Keratinocyte (primary cell): ENCODE measurements at regions not wholly inside any gene's neighbourhood (a gene's known extent, or its start where the extent isn't known, plus 50 kb on each side); places are given as distances from the start of the nearest gene placed in this dataset.

Source experiments
- DNase-seq: peaks from one replicate; pipeline ENCODE4 v3.0.0-alpha.2; 2011; ENCODE audit warnings: low read depth, missing footprints, low spot score
- FAIRE-seq: peaks from 2 replicates; lab custom pipeline; 2011; peaks lifted over from hg19 to GRCh38; lab: Jason Lieb, UNC
- H2AFZ ChIP-seq: 2 replicates; pipeline ENCODE4 v1.6.0; 2012; ENCODE audit warnings: low read length, control low read depth, inconsistent platforms; ENCODE audit not compliant: control insufficient read depth
- H3K27ac ChIP-seq: 2 replicates; pipeline ENCODE4 v1.5.1; 2011; ENCODE audit warnings: low read length; ENCODE audit not compliant: control insufficient read depth, insufficient read depth
- H3K27me3 ChIP-seq: 3 replicates; pipeline ENCODE4 v1.6.0; 2011; ENCODE audit warnings: low read length; ENCODE audit not compliant: control insufficient read depth, insufficient read depth; ENCODE audit errors: extremely low read depth
- H3K36me3 ChIP-seq, 2 experiments: 2 replicates in 1 of 2; 3 replicates in 1 of 2; pipeline ENCODE4 v1.5.1; 2011; ENCODE audit warnings: low read length in 2 of 2, mild to moderate bottlenecking in 1 of 2; ENCODE audit not compliant: control insufficient read depth in 2 of 2, insufficient read depth in 2 of 2; ENCODE audit errors: extremely low read depth in 1 of 2
- H3K4me1 ChIP-seq: 3 replicates; pipeline ENCODE4 v1.5.1; 2011; ENCODE audit warnings: low read length; ENCODE audit not compliant: control insufficient read depth, insufficient read depth; ENCODE audit errors: extremely low read depth
- H3K4me2 ChIP-seq: 3 replicates; pipeline ENCODE4 v1.6.0; 2011; ENCODE audit warnings: low read depth, low read length; ENCODE audit not compliant: control insufficient read depth, insufficient read depth; ENCODE audit errors: extremely low read depth
- H3K4me3 ChIP-seq, 3 experiments: fragments of 200-600 bp in 1 of 3; sonication (generic) in 1 of 3; 2 replicates in 2 of 3; 3 replicates in 1 of 3; pipeline ENCODE4 v1.5.1; 2011 to 2016; ENCODE audit warnings: low read length in 3 of 3, mild to moderate bottlenecking in 3 of 3, control low read depth in 2 of 3, inconsistent platforms in 1 of 3, low read depth in 1 of 3, mixed read lengths in 1 of 3, mixed run types in 1 of 3, moderate library complexity in 1 of 3; ENCODE audit not compliant: control insufficient read depth in 2 of 3, insufficient read depth in 2 of 3; ENCODE audit errors: extremely low read depth in 1 of 3
- H3K79me2 ChIP-seq: 2 replicates; pipeline ENCODE4 v1.6.0; 2012; ENCODE audit warnings: low read length; ENCODE audit not compliant: control insufficient read depth, insufficient read depth
- H3K9ac ChIP-seq: 3 replicates; pipeline ENCODE4 v1.6.0; 2011; ENCODE audit warnings: low read length; ENCODE audit not compliant: control insufficient read depth, insufficient read depth; ENCODE audit errors: extremely low read depth
- H3K9me1 ChIP-seq: 3 replicates; pipeline ENCODE4 v1.6.0; 2011; ENCODE audit warnings: low read length; ENCODE audit not compliant: control insufficient read depth, insufficient read depth; ENCODE audit errors: extremely low read depth
- H3K9me3 ChIP-seq: 2 replicates; pipeline ENCODE4 v1.5.1; 2012; ENCODE audit warnings: low read depth, low read length; ENCODE audit not compliant: control insufficient read depth
- H4K20me1 ChIP-seq: 3 replicates; pipeline ENCODE4 v1.6.0; 2011; ENCODE audit warnings: low read length; ENCODE audit not compliant: control insufficient read depth, insufficient read depth; ENCODE audit errors: extremely low read depth
- EZH2 ChIP-seq: IDR thresholded peaks from one replicate; pipeline ENCODE4 v1.6.1; 2012; ENCODE audit warnings: inconsistent platforms, mild to moderate bottlenecking, low read length, moderate library complexity
- dilution Hi-C: fragments of 300-500 bp; cut with MboI; formaldehyde crosslinking; loops from one replicate; pipeline ENCODE4 v1.7.0; 2020; ENCODE audit warnings: low sequenced_read_pairs; ENCODE audit not compliant: extremely low pct_ligation_motif_present
- TF ChIP-seq, protein P1 (sequence below), 3 experiments: IDR thresholded peaks in 1 of 3; conservative IDR thresholded peaks in 1 of 3; optimal IDR thresholded peaks in 1 of 3; 2 replicates in 2 of 3; 3 replicates in 1 of 3; pipeline versions ENCODE3 to v1.5.1; 2011; ENCODE audit warnings: low read length in 3 of 3, mild to moderate bottlenecking in 3 of 3, moderate library complexity in 2 of 3, control low read depth in 1 of 3, inconsistent platforms in 1 of 3; ENCODE audit not compliant: insufficient read depth in 2 of 3; ENCODE audit errors: extremely low read depth in 1 of 3

DNA sequence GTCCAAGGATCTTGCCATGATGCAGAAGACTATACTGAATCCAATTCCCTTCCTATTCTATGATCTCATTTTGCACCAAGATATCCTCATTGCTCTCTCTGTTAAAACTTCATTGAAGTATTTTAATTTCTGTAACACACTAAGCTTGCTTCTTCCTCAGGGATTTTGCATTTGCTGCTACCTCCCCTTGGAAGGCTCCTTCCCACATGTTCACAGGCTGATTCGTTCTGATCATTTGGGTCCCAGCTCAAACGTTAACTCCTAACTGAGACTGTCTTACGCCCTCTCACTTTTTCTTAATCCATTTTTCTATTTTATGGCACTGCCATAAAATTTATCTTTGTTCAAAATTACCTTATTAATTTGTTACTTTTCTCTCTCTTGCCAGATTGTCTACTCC lies 713.0 kb upstream of the LRRC4C start:
- H3K36me3 ChIP-seq, result no peaks in the 10 kb centered on the region
- no peak overlapping the region for H3K4me2 ChIP-seq
- H3K9ac ChIP-seq, result no peak overlapping the region
- peaks cover 9% of the 10 kb centered on the region for H3K4me1 ChIP-seq
- no peaks in the 10 kb centered on the region for H3K79me2 ChIP-seq
- TF ChIP-seq, protein P1, sequence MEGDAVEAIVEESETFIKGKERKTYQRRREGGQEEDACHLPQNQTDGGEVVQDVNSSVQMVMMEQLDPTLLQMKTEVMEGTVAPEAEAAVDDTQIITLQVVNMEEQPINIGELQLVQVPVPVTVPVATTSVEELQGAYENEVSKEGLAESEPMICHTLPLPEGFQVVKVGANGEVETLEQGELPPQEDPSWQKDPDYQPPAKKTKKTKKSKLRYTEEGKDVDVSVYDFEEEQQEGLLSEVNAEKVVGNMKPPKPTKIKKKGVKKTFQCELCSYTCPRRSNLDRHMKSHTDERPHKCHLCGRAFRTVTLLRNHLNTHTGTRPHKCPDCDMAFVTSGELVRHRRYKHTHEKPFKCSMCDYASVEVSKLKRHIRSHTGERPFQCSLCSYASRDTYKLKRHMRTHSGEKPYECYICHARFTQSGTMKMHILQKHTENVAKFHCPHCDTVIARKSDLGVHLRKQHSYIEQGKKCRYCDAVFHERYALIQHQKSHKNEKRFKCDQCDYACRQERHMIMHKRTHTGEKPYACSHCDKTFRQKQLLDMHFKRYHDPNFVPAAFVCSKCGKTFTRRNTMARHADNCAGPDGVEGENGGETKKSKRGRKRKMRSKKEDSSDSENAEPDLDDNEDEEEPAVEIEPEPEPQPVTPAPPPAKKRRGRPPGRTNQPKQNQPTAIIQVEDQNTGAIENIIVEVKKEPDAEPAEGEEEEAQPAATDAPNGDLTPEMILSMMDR (optimal IDR thresholded peaks at IDR 0.05 in 1 of 3, IDR thresholded peaks at IDR 0.05 in 1 of 3, conservative IDR thresholded peaks at IDR 0.05 in 1 of 3; ENCODE audit: extremely low read depth in 1 of 3, insufficient read depth in 2 of 3, low read length in 3 of 3), result no peak
- TF ChIP-seq EZH2, result no peak
- no peak overlapping the region for H2AFZ ChIP-seq
- DNase-seq (no peak), FAIRE-seq (no peak)
- H4K20me1 ChIP-seq, result no peaks in the 10 kb centered on the region
- no peak overlapping the region for H3K27ac ChIP-seq
- no peaks in the 10 kb centered on the region for H3K9me1 ChIP-seq
- H3K4me3 ChIP-seq, result no peak overlapping the region
- H3K27me3 ChIP-seq, result no peaks in the 10 kb centered on the region
- H3K9me3 ChIP-seq, result no peaks in the 10 kb centered on the region
- dilution Hi-C loops, result no loop called here

DNA sequence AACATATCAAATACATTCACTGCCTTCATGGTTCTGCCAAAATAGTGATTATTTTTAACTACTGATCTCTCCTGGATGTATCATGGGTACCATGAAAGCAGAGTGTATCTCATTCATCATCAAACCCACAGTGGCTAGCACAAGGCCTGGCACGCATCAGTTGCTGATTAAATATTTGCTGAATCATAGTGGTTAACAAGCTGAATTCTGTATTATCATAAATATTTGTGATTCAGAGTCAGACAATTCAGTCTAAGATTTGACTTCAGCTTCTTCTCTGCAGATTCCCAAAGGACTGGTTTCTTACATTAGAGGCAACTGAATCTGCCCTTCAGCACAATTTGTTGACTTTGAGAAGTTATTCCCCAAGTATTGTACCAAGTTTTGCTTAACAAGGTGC lies 715.8 kb upstream of the LRRC4C start:
- DNase-seq (peak; percentile 15), FAIRE-seq (peak; percentile 44)
- Histone ChIP-seq H3K79me2 (no peaks in the 10 kb centered on the region), H3K36me3 (no peaks in the 10 kb centered on the region), H3K9ac (no peak overlapping the region), H3K9me1 (no peaks in the 10 kb centered on the region), H3K27me3 (no peaks in the 10 kb centered on the region), H4K20me1 (no peaks in the 10 kb centered on the region), H3K4me2 (no peak overlapping the region), H3K4me3 (no peak overlapping the region), H2AFZ (peak overlapping the region; percentile 32), H3K27ac (peak overlapping the region; percentile 3), H3K9me3 (no peaks in the 10 kb centered on the region), H3K4me1 (peaks cover 9% of the 10 kb centered on the region)
- no peak for TF ChIP-seq EZH2
- TF ChIP-seq, protein P1 (optimal IDR thresholded peaks at IDR 0.05 in 1 of 3, IDR thresholded peaks at IDR 0.05 in 1 of 3, conservative IDR thresholded peaks at IDR 0.05 in 1 of 3; ENCODE audit: extremely low read depth in 1 of 3, insufficient read depth in 2 of 3, low read length in 3 of 3), result no peak
- dilution Hi-C loops, result no loop called here
